ENCODE measurements at regions not wholly inside any gene's neighbourhood (a gene's known extent, or its start where the extent isn't known, plus 50 kb on each side); places are given as distances from the start of the nearest gene placed in this dataset.

GRCh38 chr1:222084048-222084447 lies 342.2 kb upstream of the DUSP10 start:
- TF ChIP-seq CTCF (IDR thresholded peaks at IDR 0.05; ENCODE audit: low read depth, low read length, missing control alignments), result no peak
- H3K36me3 ChIP-seq (replicated peaks), result no peaks in the 10 kb centered on the region
- in situ Hi-C loops (cut with HindIII; ENCODE audit: low pct_ligation_motif_present, low sequenced_read_pairs), result no loop called here

DNA sequence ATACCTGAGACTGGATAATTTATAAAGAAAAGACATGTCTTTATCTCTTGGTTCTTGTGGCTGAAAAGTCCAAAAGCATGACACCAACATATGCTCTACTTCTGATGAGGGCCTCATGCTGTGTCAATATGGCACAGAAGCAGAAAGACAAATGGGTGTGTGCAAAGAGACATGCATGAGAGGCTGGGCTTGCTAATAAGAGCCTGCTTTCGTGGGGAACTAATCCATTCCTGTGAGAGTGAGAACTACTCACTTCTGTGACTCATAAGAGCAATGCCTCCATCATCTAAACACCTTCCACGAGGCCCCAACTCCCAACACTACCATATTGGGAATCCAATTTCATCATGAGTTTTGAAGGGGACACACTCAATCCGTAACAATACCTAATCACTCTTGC lies 340.0 kb upstream of the DUSP10 start:
- in situ Hi-C loops (cut with HindIII; ENCODE audit: low pct_ligation_motif_present, low sequenced_read_pairs), result no loop called here
- Histone ChIP-seq H3K27ac (no peak overlapping the region), H3K27me3 (replicated peaks) (no peaks in the 10 kb centered on the region), H3K4me3 (ENCODE audit: low read depth, low read length) (no peak overlapping the region), H3K36me3 (replicated peaks) (no peaks in the 10 kb centered on the region)
- no peak for DNase-seq
- no peak for TF ChIP-seq CTCF (IDR thresholded peaks at IDR 0.05; ENCODE audit: low read depth, low read length, missing control alignments)

More at GRCh38 chr1:222084048-222084447, 342.2 kb upstream of the DUSP10 start:
- H3K27ac ChIP-seq, result no peak overlapping the region
- no peak overlapping the region for H3K4me3 ChIP-seq (ENCODE audit: low read depth, low read length)
- no peaks in the 10 kb centered on the region for H3K27me3 ChIP-seq (replicated peaks)
- no peak for DNase-seq

DNA sequence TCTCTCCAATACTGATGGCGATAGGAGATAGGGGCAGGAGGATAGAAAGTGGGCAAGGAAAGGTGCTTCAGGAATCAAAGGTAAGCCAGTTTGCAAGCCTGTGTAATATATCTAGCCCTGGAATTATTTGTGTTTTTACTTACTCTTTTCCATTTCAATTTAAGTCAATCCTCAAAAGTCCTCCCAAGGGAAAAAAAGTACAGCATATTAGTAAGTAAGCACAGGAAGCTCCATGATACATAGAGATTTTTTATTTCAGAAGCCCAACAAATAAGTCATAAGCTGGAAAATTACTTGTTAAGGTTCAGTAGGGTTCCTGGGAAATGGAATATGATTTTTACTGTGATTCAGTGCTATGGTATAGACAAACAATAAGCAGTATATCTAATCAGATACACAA lies 337.7 kb upstream of the DUSP10 start:
- H3K27ac ChIP-seq, result no peak overlapping the region
- no peaks in the 10 kb centered on the region for H3K27me3 ChIP-seq (replicated peaks)
- no peaks in the 10 kb centered on the region for H3K36me3 ChIP-seq (replicated peaks)
- TF ChIP-seq CTCF (IDR thresholded peaks at IDR 0.05; ENCODE audit: low read depth, low read length, missing control alignments), result no peak
- in situ Hi-C loops (cut with HindIII; ENCODE audit: low pct_ligation_motif_present, low sequenced_read_pairs), result no loop called here
- no peak for DNase-seq
- no peak overlapping the region for H3K4me3 ChIP-seq (ENCODE audit: low read depth, low read length)

DNA sequence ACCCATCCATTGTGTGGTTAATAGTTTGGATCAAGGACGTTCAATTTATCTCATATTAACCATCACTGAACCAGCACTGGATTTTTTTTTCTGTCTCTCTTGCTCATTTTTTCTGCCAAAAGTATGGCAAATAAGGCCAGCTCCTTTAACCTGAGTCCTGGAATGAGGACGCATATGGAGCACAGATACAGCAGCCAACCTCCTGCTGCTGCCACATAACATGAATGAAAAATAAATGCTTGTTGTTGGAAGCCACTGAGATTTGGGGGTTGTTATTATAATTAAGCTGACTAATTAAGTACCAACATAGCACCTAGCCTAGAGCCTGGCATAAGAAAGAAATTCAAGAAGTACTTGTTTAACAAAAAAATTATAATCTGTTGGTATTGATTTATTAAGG lies 335.3 kb upstream of the DUSP10 start:
- no peak for DNase-seq
- Histone ChIP-seq H3K36me3 (replicated peaks) (no peaks in the 10 kb centered on the region), H3K4me3 (ENCODE audit: low read depth, low read length) (no peak overlapping the region), H3K27me3 (replicated peaks) (no peaks in the 10 kb centered on the region), H3K27ac (no peak overlapping the region)
- no peak for TF ChIP-seq CTCF (IDR thresholded peaks at IDR 0.05; ENCODE audit: low read depth, low read length, missing control alignments)
- in situ Hi-C loops (cut with HindIII; ENCODE audit: low pct_ligation_motif_present, low sequenced_read_pairs), result no loop called here

DNA sequence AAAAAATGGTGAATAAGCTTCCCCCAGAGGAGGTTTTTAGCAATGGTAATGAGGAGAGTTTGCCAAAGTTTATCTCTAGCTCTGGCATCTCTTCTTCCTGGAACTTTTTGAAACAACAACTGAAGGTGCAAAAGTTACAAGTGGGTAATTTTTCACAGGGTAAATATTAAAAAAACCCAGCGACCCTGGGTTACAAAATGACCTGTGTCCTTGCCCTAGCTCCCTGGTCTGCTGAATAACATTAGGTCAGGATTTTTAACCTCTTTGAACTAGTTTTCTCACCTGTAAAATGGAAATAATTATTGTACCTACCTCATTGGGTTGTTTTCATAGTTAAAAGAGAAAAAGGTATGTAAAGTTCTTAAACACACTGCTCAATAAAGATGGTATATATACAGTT lies 332.4 kb upstream of the DUSP10 start:
- in situ Hi-C loops (cut with HindIII; ENCODE audit: low pct_ligation_motif_present, low sequenced_read_pairs), result no loop called here
- no peak for TF ChIP-seq CTCF (IDR thresholded peaks at IDR 0.05; ENCODE audit: low read depth, low read length, missing control alignments)
- no peaks in the 10 kb centered on the region for H3K36me3 ChIP-seq (replicated peaks)
- H3K4me3 ChIP-seq (ENCODE audit: low read depth, low read length), result no peak overlapping the region
- no peak overlapping the region for H3K27ac ChIP-seq
- H3K27me3 ChIP-seq (replicated peaks), result no peaks in the 10 kb centered on the region
- no peak for DNase-seq

GRCh38 chr1:222073307-222073995 lies 331.6 kb upstream of the DUSP10 start:
- no peak overlapping the region for H3K27ac ChIP-seq
- TF ChIP-seq CTCF (IDR thresholded peaks at IDR 0.05; ENCODE audit: low read depth, low read length, missing control alignments), result peak; percentile 22
- no peaks in the 10 kb centered on the region for H3K36me3 ChIP-seq (replicated peaks)
- in situ Hi-C loops (cut with HindIII; ENCODE audit: low pct_ligation_motif_present, low sequenced_read_pairs), result no loop called here
- H3K4me3 ChIP-seq (ENCODE audit: low read depth, low read length), result no peak overlapping the region
- H3K27me3 ChIP-seq (replicated peaks), result no peaks in the 10 kb centered on the region
- peak; percentile 48 for DNase-seq

Measured in brain microvascular endothelial cell (primary cell).